B cell (primary cell): ENCODE measurements at regions not wholly inside any gene's neighbourhood (a gene's known extent, or its start where the extent isn't known, plus 50 kb on each side); places are given as distances from the start of the nearest gene placed in this dataset.

Source experiments
- ATAC-seq: fragments of 200-7000 bp; cut with Tn5 transposase; one replicate; pipeline ENCODE4 v1.10.0; 2021; ENCODE audit warnings: low read depth, mild to moderate bottlenecking, moderate number of reproducible peaks, moderate library complexity
- CTCF ChIA-PET: fragments of 350-600 bp; sonication (Branson Sonifier 250); formaldehyde crosslinking; loops from one replicate; lab custom pipeline; 2021; ENCODE audit warnings: antibody characterized with exemption, inconsistent platforms; lab: Charles Lee
- POLR2A ChIA-PET: fragments of 350-600 bp; sonication (Branson Sonifier 250); formaldehyde crosslinking; loops from one replicate; lab custom pipeline; 2021; ENCODE audit warnings: antibody characterized with exemption; lab: Charles Lee
- DNase-seq: peaks from one replicate; pipeline ENCODE4 v3.0.0; 2013
- H2AFZ ChIP-seq: 2 replicates; pipeline ENCODE4 v1.6.1; 2012; ENCODE audit warnings: mild to moderate bottlenecking, low read depth, low read length; ENCODE audit not compliant: insufficient read depth, poor library complexity, severe bottlenecking
- H3K27ac ChIP-seq, 2 donors: 1 replicate in 1 of 2; 2 replicates in 1 of 2; pipeline ENCODE4 v1.5.1; 2012 to 2013; ENCODE audit warnings: low read length in 2 of 2, mild to moderate bottlenecking in 2 of 2, moderate library complexity in 1 of 2
- H3K27me3 ChIP-seq, 4 experiments: fragments of 200-600 bp in 1 of 4; sonication (generic) in 1 of 4; replicated peaks in 1 of 4; 1 replicate in 2 of 4; 2 replicates in 2 of 4; pipeline versions ENCODE4 v1.6.1 to v1.7.0; 2013 to 2016; ENCODE audit warnings: low read length in 3 of 4, mild to moderate bottlenecking in 2 of 4, mixed read lengths in 1 of 4, moderate library complexity in 1 of 4; ENCODE audit not compliant: insufficient read depth in 4 of 4, control insufficient read depth in 3 of 4; ENCODE audit errors: control extremely low read depth in 1 of 4
- H3K36me3 ChIP-seq, 2 experiments: replicated peaks in 1 of 2; 1 replicate in 1 of 2; 2 replicates in 1 of 2; pipeline versions ENCODE4 v1.6.1 to v1.7.1; 2013; ENCODE audit warnings: low read length in 1 of 2; ENCODE audit not compliant: insufficient read depth in 2 of 2, control insufficient read depth in 1 of 2; ENCODE audit errors: control extremely low read depth in 1 of 2, extremely low read depth in 1 of 2
- H3K4me1 ChIP-seq, 2 donors: fragments of 200-600 bp in 1 of 2; sonication (generic) in 1 of 2; 1 replicate in 1 of 2; 2 replicates in 1 of 2; pipeline versions ENCODE4 v1.5.1 to v1.6.1; 2013 to 2017; ENCODE audit warnings: low read length in 2 of 2; ENCODE audit not compliant: control insufficient read depth in 2 of 2, insufficient read depth in 2 of 2
- H3K4me2 ChIP-seq: replicated peaks from 2 replicates; pipeline ENCODE3; 2012; ENCODE audit warnings: mild to moderate bottlenecking, low read depth, low read length; ENCODE audit not compliant: poor library complexity, severe bottlenecking
- H3K4me3 ChIP-seq, 5 experiments: fragments of 200-600 bp in 1 of 5; sonication (generic) in 1 of 5; 1 replicate in 3 of 5; 2 replicates in 2 of 5; pipeline versions ENCODE4 v1.5.1 to v1.7.0; 2011 to 2016; ENCODE audit warnings: low read length in 4 of 5, mild to moderate bottlenecking in 4 of 5, low read depth in 2 of 5, control low read depth in 1 of 5, moderate library complexity in 1 of 5; ENCODE audit not compliant: insufficient read depth in 1 of 5; ENCODE audit errors: control extremely low read depth in 1 of 5, extremely low read depth in 1 of 5
- H3K79me2 ChIP-seq: fragments of 200-600 bp; sonication (generic); one replicate; pipeline ENCODE4 v1.6.0; 2016; ENCODE audit warnings: low read length; ENCODE audit not compliant: control insufficient read depth, insufficient read depth
- H3K9ac ChIP-seq: fragments of 200-600 bp; sonication (generic); 2 replicates; pipeline ENCODE4 v1.6.1; 2017; ENCODE audit warnings: mild to moderate bottlenecking, low read length, moderate library complexity
- H3K9me3 ChIP-seq, 3 donors: one replicate each; pipeline versions ENCODE4 v1.6.1 to v1.7.1; 2013; ENCODE audit warnings: low read length in 2 of 3; ENCODE audit not compliant: control insufficient read depth in 2 of 3, insufficient read depth in 1 of 3; ENCODE audit errors: control extremely low read depth in 1 of 3
- H4K20me1 ChIP-seq: 2 replicates; pipeline ENCODE4 v1.6.0; 2012; ENCODE audit warnings: mild to moderate bottlenecking, low read length; ENCODE audit not compliant: insufficient read depth, control insufficient read depth, poor library complexity, severe bottlenecking
- H3K27ac Mint-ChIP-seq: one replicate; pipeline ENCODE4 v1.8.0; 2021; ENCODE audit warnings: mixed read lengths
- H3K27me3 Mint-ChIP-seq: one replicate; pipeline ENCODE4 v1.8.0; 2021; ENCODE audit warnings: mixed read lengths
- H3K4me1 Mint-ChIP-seq: one replicate; pipeline ENCODE4 v1.8.0; 2021; ENCODE audit warnings: mixed read lengths
- H3K4me3 Mint-ChIP-seq: one replicate; pipeline ENCODE4 v1.8.0; 2021; ENCODE audit warnings: mixed read lengths
- H3K9me3 Mint-ChIP-seq: one replicate; pipeline ENCODE4 v1.8.0; 2022; ENCODE audit warnings: mixed read lengths; ENCODE audit not compliant: insufficient read depth
- EZH2 ChIP-seq: IDR thresholded peaks from 2 replicates; pipeline ENCODE4 v1.6.1; 2012; ENCODE audit warnings: borderline replicate concordance, low read depth, mild to moderate bottlenecking, moderate library complexity, low read length; ENCODE audit not compliant: insufficient read depth, poor library complexity, severe bottlenecking
- WGBS: methylation state at CpG from one replicate; pipeline ENCODE4 v1.1.5; 2013; ENCODE audit warnings: missing lambda C conversion rate; ENCODE audit not compliant: insufficient coverage; 5-methylcytosine and 5-hydroxymethylcytosine counted together
- intact Hi-C: fragments of 100-400 bp; cut with micrococcal nuclease; formaldehyde crosslinking; loops from one replicate; pipeline ENCODE4 v1.10.0; 2022
- TF ChIP-seq, protein P1 (sequence below): fragments of 200-600 bp; IDR thresholded peaks from one replicate; pipeline ENCODE4 v1.8.0; 2022; ENCODE audit warnings: antibody characterized with exemption, mild to moderate bottlenecking

- Mint-ChIP-seq H3K27me3 (peaks cover 8% of the 10 kb centered on the region), H3K4me1 (peaks cover 7% of the 10 kb centered on the region), H3K9me3 (no peaks in the 10 kb centered on the region), H3K4me3 (no peak overlapping the region), H3K27ac (no peak overlapping the region)
- no peaks in the 10 kb centered on the region for H3K9me3 ChIP-seq
- H2AFZ ChIP-seq = no peak overlapping the region
- H3K4me1 ChIP-seq = no peaks in the 10 kb centered on the region
- ChIA-PET CTCF (no interaction called here), POLR2A (no interaction called here)
- WGBS = 100% methylated on average over 1 of the region's 7 CpGs
- DNase-seq (no peak), ATAC-seq (no peak)
- no peaks in the 10 kb centered on the region for H3K79me2 ChIP-seq
- H3K4me2 ChIP-seq = no peak overlapping the region
- intact Hi-C loops = no loop called here
- H3K9ac ChIP-seq = no peak overlapping the region
- no peak for TF ChIP-seq EZH2
- TF ChIP-seq, protein P1, sequence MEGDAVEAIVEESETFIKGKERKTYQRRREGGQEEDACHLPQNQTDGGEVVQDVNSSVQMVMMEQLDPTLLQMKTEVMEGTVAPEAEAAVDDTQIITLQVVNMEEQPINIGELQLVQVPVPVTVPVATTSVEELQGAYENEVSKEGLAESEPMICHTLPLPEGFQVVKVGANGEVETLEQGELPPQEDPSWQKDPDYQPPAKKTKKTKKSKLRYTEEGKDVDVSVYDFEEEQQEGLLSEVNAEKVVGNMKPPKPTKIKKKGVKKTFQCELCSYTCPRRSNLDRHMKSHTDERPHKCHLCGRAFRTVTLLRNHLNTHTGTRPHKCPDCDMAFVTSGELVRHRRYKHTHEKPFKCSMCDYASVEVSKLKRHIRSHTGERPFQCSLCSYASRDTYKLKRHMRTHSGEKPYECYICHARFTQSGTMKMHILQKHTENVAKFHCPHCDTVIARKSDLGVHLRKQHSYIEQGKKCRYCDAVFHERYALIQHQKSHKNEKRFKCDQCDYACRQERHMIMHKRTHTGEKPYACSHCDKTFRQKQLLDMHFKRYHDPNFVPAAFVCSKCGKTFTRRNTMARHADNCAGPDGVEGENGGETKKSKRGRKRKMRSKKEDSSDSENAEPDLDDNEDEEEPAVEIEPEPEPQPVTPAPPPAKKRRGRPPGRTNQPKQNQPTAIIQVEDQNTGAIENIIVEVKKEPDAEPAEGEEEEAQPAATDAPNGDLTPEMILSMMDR = no peak
- no peak overlapping the region for H3K27ac ChIP-seq
- no peaks in the 10 kb centered on the region for H3K27me3 ChIP-seq
- H3K4me3 ChIP-seq = no peak overlapping the region
- no peaks in the 10 kb centered on the region for H4K20me1 ChIP-seq
- H3K36me3 ChIP-seq = no peaks in the 10 kb centered on the region
These were observed 65.2 kb upstream of the LNX1 start for GRCh38 chr4:53656421-53656981.

- no peaks in the 10 kb centered on the region for H4K20me1 ChIP-seq
- TF ChIP-seq, protein P1 = no peak
- TF ChIP-seq EZH2 = no peak
- no peak overlapping the region for H2AFZ ChIP-seq
- H3K79me2 ChIP-seq = no peaks in the 10 kb centered on the region
- CTCF ChIA-PET = interaction anchor here (1.1 to 1.2 kb wide), 2 partner anchors 8 to 52 kb away, joined by 3 to 4 read pairs; no protein-coding TSS in a partner anchor
- no peak for ATAC-seq
- peaks cover 7% of the 10 kb centered on the region for H3K4me1 Mint-ChIP-seq
- WGBS = 0% methylated on average over 1 of the region's 5 CpGs
- H3K9me3 ChIP-seq = peaks cover 0 to 1% (median 0%) of the 10 kb centered on the region in 3 donors
- H3K4me1 ChIP-seq = no peaks in the 10 kb centered on the region
- peaks cover 4% of the 10 kb centered on the region for H3K27me3 Mint-ChIP-seq
- no peak overlapping the region for H3K9ac ChIP-seq
- H3K4me3 Mint-ChIP-seq = no peak overlapping the region
- no peaks in the 10 kb centered on the region for H3K36me3 ChIP-seq
- no peak for DNase-seq
- no peak overlapping the region for H3K4me3 ChIP-seq
- no peaks in the 10 kb centered on the region for H3K9me3 Mint-ChIP-seq
- H3K27me3 ChIP-seq = no peaks in the 10 kb centered on the region
- H3K27ac Mint-ChIP-seq = no peak overlapping the region
- POLR2A ChIA-PET = no interaction called here
- intact Hi-C loops = no loop called here
- H3K27ac ChIP-seq = no peak overlapping the region
- no peak overlapping the region for H3K4me2 ChIP-seq
These were observed 63.0 kb upstream of the LNX1 start for GRCh38 chr4:53654300-53654758.
